B cell (primary cell): ENCODE measurements at regions not wholly inside any gene's neighbourhood (a gene's known extent, or its start where the extent isn't known, plus 50 kb on each side); places are given as distances from the start of the nearest gene placed in this dataset.

ENCODE experiments used
- EZH2 ChIP-seq: IDR thresholded peaks from 2 replicates; pipeline ENCODE4 v1.6.1; 2012; ENCODE audit warnings: borderline replicate concordance, low read depth, mild to moderate bottlenecking, moderate library complexity, low read length; ENCODE audit not compliant: insufficient read depth, poor library complexity, severe bottlenecking
- TF ChIP-seq, protein P1 (sequence below): fragments of 200-600 bp; IDR thresholded peaks from one replicate; pipeline ENCODE4 v1.8.0; 2022; ENCODE audit warnings: antibody characterized with exemption, mild to moderate bottlenecking

DNA sequence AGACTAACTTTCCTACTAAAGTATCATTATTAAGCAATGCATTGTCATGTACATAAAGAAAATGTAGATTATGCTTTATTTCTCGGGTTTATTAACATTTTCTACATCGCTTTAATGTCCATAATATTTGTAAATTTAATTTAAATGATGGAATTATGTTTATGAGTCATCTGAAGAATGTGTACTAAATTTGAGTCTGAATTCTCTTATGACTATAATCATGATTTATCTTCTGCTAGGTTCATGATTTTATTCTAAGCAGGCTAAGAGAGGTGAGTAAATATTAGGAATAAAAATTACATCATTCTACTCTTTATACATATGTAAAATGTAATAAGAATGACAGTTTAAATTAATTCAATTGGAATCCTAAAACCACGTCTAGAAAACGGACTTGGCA, 206.3 kb upstream of the NOL4 start:
- TF ChIP-seq, protein P1, sequence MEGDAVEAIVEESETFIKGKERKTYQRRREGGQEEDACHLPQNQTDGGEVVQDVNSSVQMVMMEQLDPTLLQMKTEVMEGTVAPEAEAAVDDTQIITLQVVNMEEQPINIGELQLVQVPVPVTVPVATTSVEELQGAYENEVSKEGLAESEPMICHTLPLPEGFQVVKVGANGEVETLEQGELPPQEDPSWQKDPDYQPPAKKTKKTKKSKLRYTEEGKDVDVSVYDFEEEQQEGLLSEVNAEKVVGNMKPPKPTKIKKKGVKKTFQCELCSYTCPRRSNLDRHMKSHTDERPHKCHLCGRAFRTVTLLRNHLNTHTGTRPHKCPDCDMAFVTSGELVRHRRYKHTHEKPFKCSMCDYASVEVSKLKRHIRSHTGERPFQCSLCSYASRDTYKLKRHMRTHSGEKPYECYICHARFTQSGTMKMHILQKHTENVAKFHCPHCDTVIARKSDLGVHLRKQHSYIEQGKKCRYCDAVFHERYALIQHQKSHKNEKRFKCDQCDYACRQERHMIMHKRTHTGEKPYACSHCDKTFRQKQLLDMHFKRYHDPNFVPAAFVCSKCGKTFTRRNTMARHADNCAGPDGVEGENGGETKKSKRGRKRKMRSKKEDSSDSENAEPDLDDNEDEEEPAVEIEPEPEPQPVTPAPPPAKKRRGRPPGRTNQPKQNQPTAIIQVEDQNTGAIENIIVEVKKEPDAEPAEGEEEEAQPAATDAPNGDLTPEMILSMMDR: no peak
- no peak for TF ChIP-seq EZH2
